Activated CD8-positive, alpha-beta T cell treated with anti-CD3 and anti-CD28 coated beads for 36 hours (primary cell): ENCODE measurements at regions not wholly inside any gene's neighbourhood (a gene's known extent, or its start where the extent isn't known, plus 50 kb on each side); places are given as distances from the start of the nearest gene placed in this dataset.

Experiments
- ATAC-seq: fragments of 200-7000 bp; cut with Tn5 transposase; one replicate; pipeline ENCODE4 v1.10.0; 2021; ENCODE audit warnings: mild to moderate bottlenecking, moderate library complexity
- CTCF ChIA-PET: fragments of 350-600 bp; sonication (Branson Sonifier 250); formaldehyde crosslinking; loops from one replicate; lab custom pipeline; 2021; ENCODE audit warnings: antibody characterized with exemption; lab: Charles Lee
- POLR2A ChIA-PET: fragments of 350-600 bp; sonication (Branson Sonifier 250); formaldehyde crosslinking; loops from one replicate; lab custom pipeline; 2021; ENCODE audit warnings: antibody characterized with exemption; lab: Charles Lee
- DNase-seq: peaks from one replicate; pipeline ENCODE4 v3.0.0-alpha.2; 2020
- H3K27ac Mint-ChIP-seq: one replicate; pipeline ENCODE4 v1.8.0; 2021; ENCODE audit warnings: mild to moderate bottlenecking, mixed read lengths
- H3K27me3 Mint-ChIP-seq: one replicate; pipeline ENCODE4 v1.8.0; 2021; ENCODE audit warnings: mixed read lengths
- H3K36me3 Mint-ChIP-seq: one replicate; pipeline ENCODE4 v1.8.0; 2021; ENCODE audit warnings: low read depth, mixed read lengths
- H3K4me1 Mint-ChIP-seq: one replicate; pipeline ENCODE4 v1.8.0; 2021; ENCODE audit warnings: low read depth, mixed read lengths
- H3K4me3 Mint-ChIP-seq: one replicate; pipeline ENCODE4 v1.8.0; 2021; ENCODE audit warnings: mild to moderate bottlenecking, moderate library complexity, mixed read lengths
- H3K9me3 Mint-ChIP-seq: one replicate; pipeline ENCODE4 v1.8.0; 2021; ENCODE audit warnings: mixed read lengths
- CTCF ChIP-seq: fragments of 200-600 bp; IDR thresholded peaks from one replicate; pipeline ENCODE4 v1.8.0; 2022; ENCODE audit warnings: antibody characterized with exemption, mild to moderate bottlenecking
- intact Hi-C: fragments of 100-400 bp; cut with micrococcal nuclease; formaldehyde crosslinking; loops from one replicate; pipeline ENCODE4 v1.10.0; 2022

- CTCF ChIA-PET, result no interaction called here
- POLR2A ChIA-PET, result no interaction called here
- Mint-ChIP-seq H3K27ac (no peak overlapping the region), H3K9me3 (peaks cover 2% of the 10 kb centered on the region), H3K27me3 (no peaks in the 10 kb centered on the region), H3K36me3 (no peaks in the 10 kb centered on the region), H3K4me3 (no peak overlapping the region), H3K4me1 (no peaks in the 10 kb centered on the region)
- TF ChIP-seq CTCF, result no peak
- intact Hi-C loops, result no loop called here
- ATAC-seq, result no peak
- no peak for DNase-seq
Observed at GRCh38 chr7:68715907-68716306, 882.4 kb upstream of the AUTS2 start.

- DNase-seq (no peak), ATAC-seq (no peak)
- intact Hi-C loops, result no loop called here
- Mint-ChIP-seq H3K4me1 (no peaks in the 10 kb centered on the region), H3K36me3 (no peaks in the 10 kb centered on the region), H3K27me3 (no peaks in the 10 kb centered on the region), H3K4me3 (no peak overlapping the region), H3K27ac (no peak overlapping the region), H3K9me3 (no peaks in the 10 kb centered on the region)
- CTCF ChIA-PET, result no interaction called here
- POLR2A ChIA-PET, result no interaction called here
- TF ChIP-seq CTCF, result no peak
Observed at GRCh38 chr7:68717176-68717575, 881.1 kb upstream of the AUTS2 start.

DNA sequence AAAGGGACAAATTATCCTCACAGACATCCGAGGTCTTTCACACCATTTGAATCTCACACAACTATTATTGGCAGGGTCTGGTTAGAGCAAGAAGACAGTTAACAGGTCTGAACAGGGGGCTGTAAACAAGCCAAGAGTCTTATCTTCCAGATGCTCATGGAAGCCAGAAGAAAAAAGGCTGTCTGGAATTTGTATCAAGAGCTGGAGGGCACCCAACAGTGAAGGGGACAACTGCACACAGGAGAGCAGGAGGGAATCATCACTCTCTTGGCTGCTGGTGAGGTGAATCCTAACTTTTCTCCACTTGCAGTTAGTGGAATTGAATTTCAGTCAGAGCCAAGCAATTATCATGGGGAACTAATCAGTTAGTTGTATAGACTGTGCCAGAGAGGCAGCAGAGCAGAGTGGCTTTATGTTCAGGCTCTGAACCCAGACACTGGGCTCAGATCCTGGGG is 880.2 kb upstream of the AUTS2 start:
- DNase-seq (no peak), ATAC-seq (no peak)
- intact Hi-C loops, result no loop called here
- H3K36me3 Mint-ChIP-seq, result no peaks in the 10 kb centered on the region
- no peaks in the 10 kb centered on the region for H3K27me3 Mint-ChIP-seq
- peaks cover 5% of the 10 kb centered on the region for H3K9me3 Mint-ChIP-seq
- CTCF ChIA-PET, result no interaction called here
- H3K4me1 Mint-ChIP-seq, result no peaks in the 10 kb centered on the region
- H3K27ac Mint-ChIP-seq, result no peak overlapping the region
- no peak overlapping the region for H3K4me3 Mint-ChIP-seq
- no peak for TF ChIP-seq CTCF
- POLR2A ChIA-PET, result no interaction called here

GRCh38 chr7:68720697-68721096 is 877.6 kb upstream of the AUTS2 start:
- POLR2A ChIA-PET, result no interaction called here
- no peak for TF ChIP-seq CTCF

GRCh38 chr7:68722044-68722443 is 876.2 kb upstream of the AUTS2 start:
- no peak for DNase-seq
- no peaks in the 10 kb centered on the region for H3K36me3 Mint-ChIP-seq
- H3K4me1 Mint-ChIP-seq, result no peaks in the 10 kb centered on the region
- no peak for ATAC-seq
- H3K27me3 Mint-ChIP-seq, result no peaks in the 10 kb centered on the region
- no peak for TF ChIP-seq CTCF
- intact Hi-C loops, result no loop called here
- H3K27ac Mint-ChIP-seq, result no peak overlapping the region
- ChIA-PET POLR2A (no interaction called here), CTCF (no interaction called here)
- H3K4me3 Mint-ChIP-seq, result no peak overlapping the region
- peaks cover 5% of the 10 kb centered on the region for H3K9me3 Mint-ChIP-seq

More at GRCh38 chr7:68720697-68721096, 877.6 kb upstream of the AUTS2 start:
- H3K27me3 Mint-ChIP-seq, result no peaks in the 10 kb centered on the region
- ATAC-seq (no peak), DNase-seq (no peak)
- CTCF ChIA-PET, result no interaction called here
- intact Hi-C loops, result no loop called here
- no peaks in the 10 kb centered on the region for H3K36me3 Mint-ChIP-seq
- H3K9me3 Mint-ChIP-seq, result peaks cover 5% of the 10 kb centered on the region
- H3K4me3 Mint-ChIP-seq, result no peak overlapping the region
- H3K27ac Mint-ChIP-seq, result no peak overlapping the region
- H3K4me1 Mint-ChIP-seq, result no peaks in the 10 kb centered on the region
